SK-N-SH (cell line): ENCODE measurements at regions not wholly inside any gene's neighbourhood (a gene's known extent, or its start where the extent isn't known, plus 50 kb on each side); places are given as distances from the start of the nearest gene placed in this dataset.

Experiments used
- CTCF ChIA-PET: fragments of 300-600, 350-600 bp; formaldehyde crosslinking; extraction: SDS; loops from one replicate; lab custom pipeline; 2021; lab: Yijun Ruan, JAX
- POLR2A ChIA-PET: fragments of 350-600 bp; sonication (Branson Sonifier 250); formaldehyde crosslinking; extraction: SDS; loops from one replicate; lab custom pipeline; 2020; ENCODE audit warnings: antibody characterized with exemption, inconsistent platforms; lab: Yijun Ruan, JAX
- DNase-seq: peaks from one replicate; pipeline ENCODE4 v3.0.0; 2012
- H2AFZ ChIP-seq: fragments of 200-600 bp; sonication (generic); 2 replicates; pipeline ENCODE4 v1.8.1; 2016; ENCODE audit warnings: antibody characterized with exemption, mild to moderate bottlenecking, low read depth
- H3F3A ChIP-seq: fragments of 200-600 bp; sonication (generic); replicated peaks from 2 replicates; pipeline ENCODE3; 2016; ENCODE audit warnings: antibody characterized with exemption, mild to moderate bottlenecking; ENCODE audit not compliant: insufficient read depth
- H3K27ac ChIP-seq, 2 experiments: fragments of 200-500 bp in 1 of 2; fragments of 200-600 bp in 1 of 2; sonication (Bioruptor generic) in 1 of 2; sonication (generic), shearing (Covaris generic) in 1 of 2; 2 replicates each; pipeline versions ENCODE4 v1.5.1 to v1.6.1; 2014 to 2016; ENCODE audit warnings: low read depth in 2 of 2, inconsistent platforms in 1 of 2, low read length in 1 of 2, mild to moderate bottlenecking in 1 of 2, mixed read lengths in 1 of 2
- H3K27me3 ChIP-seq: fragments of 200-600 bp; sonication (generic), shearing (Covaris generic); 2 replicates; pipeline ENCODE4 v1.6.1; 2016; ENCODE audit warnings: mixed run types; ENCODE audit not compliant: insufficient read depth
- H3K36me3 ChIP-seq, 2 experiments: fragments of 200-500 bp in 1 of 2; fragments of 200-600 bp in 1 of 2; sonication (Bioruptor generic) in 1 of 2; sonication (generic) in 1 of 2; replicated peaks in 1 of 2; 2 replicates each; pipeline versions ENCODE3 to v1.5.1; 2014 to 2016; ENCODE audit warnings: low read length in 1 of 2, mild to moderate bottlenecking in 1 of 2; ENCODE audit not compliant: insufficient read depth in 2 of 2, control insufficient read depth in 1 of 2
- H3K4me1 ChIP-seq, 2 experiments: fragments of 200-500 bp in 1 of 2; fragments of 200-600 bp in 1 of 2; sonication (Bioruptor generic) in 1 of 2; sonication (generic), shearing (Covaris generic) in 1 of 2; 2 replicates each; pipeline versions ENCODE4 v1.5.1 to v1.6.1; 2014 to 2016; ENCODE audit warnings: low read depth in 1 of 2, low read length in 1 of 2, mixed run types in 1 of 2; ENCODE audit not compliant: insufficient read depth in 2 of 2, control insufficient read depth in 1 of 2
- H3K4me2 ChIP-seq: fragments of 200-600 bp; sonication (generic), shearing (Covaris generic); 2 replicates; pipeline ENCODE4 v1.6.1; 2017; ENCODE audit warnings: mixed run types
- H3K4me3 ChIP-seq, 2 experiments: fragments of 200-500 bp in 1 of 2; fragments of 200-600 bp in 1 of 2; sonication (Bioruptor generic) in 1 of 2; sonication (generic), shearing (Covaris generic) in 1 of 2; 2 replicates each; pipeline versions ENCODE4 v1.5.1 to v1.8.1; 2014 to 2016; ENCODE audit warnings: low read depth in 2 of 2, inconsistent platforms in 1 of 2, low read length in 1 of 2, mild to moderate bottlenecking in 1 of 2, mixed read lengths in 1 of 2, moderate library complexity in 1 of 2
- H3K79me2 ChIP-seq: fragments of 200-600 bp; sonication (generic); 2 replicates; pipeline ENCODE4 v1.8.1; 2017; ENCODE audit warnings: mild to moderate bottlenecking; ENCODE audit not compliant: insufficient read depth
- H3K9ac ChIP-seq: fragments of 200-600 bp; sonication (generic); 2 replicates; pipeline ENCODE4 v1.6.1; 2017; ENCODE audit warnings: mixed run types
- H3K9me2 ChIP-seq: fragments of 200-600 bp; sonication (generic); 2 replicates; pipeline ENCODE4 v1.6.1; 2017; ENCODE audit warnings: mixed run types
- H3K9me3 ChIP-seq: fragments of 200-600 bp; sonication (generic); 2 replicates; pipeline ENCODE4 v1.6.1; 2017; ENCODE audit warnings: mixed run types, mild to moderate bottlenecking, moderate library complexity
- H4K20me1 ChIP-seq: fragments of 200-600 bp; sonication (generic); 2 replicates; pipeline ENCODE4 v1.6.1; 2017; ENCODE audit warnings: mild to moderate bottlenecking, mixed run types; ENCODE audit not compliant: insufficient read depth
- EP300 ChIP-seq, 2 experiments: IDR thresholded peaks; 2 replicates each; pipeline versions ENCODE4 v1.4.0 to v1.6.1; 2012; ENCODE audit warnings: borderline replicate concordance in 1 of 2, low read depth in 1 of 2, low read length in 1 of 2
- MEF2A ChIP-seq: IDR thresholded peaks from 2 replicates; pipeline ENCODE4 v1.4.0; 2012; ENCODE audit warnings: low read depth, borderline replicate concordance
- NFIC ChIP-seq: IDR thresholded peaks from 2 replicates; pipeline ENCODE4 v1.4.0; 2012; ENCODE audit warnings: borderline replicate concordance
- NRF1 ChIP-seq: IDR thresholded peaks from 2 replicates; pipeline ENCODE4 v1.6.1; 2012; ENCODE audit warnings: low read depth, mild to moderate bottlenecking, low read length
- POLR2AphosphoS5 ChIP-seq: IDR thresholded peaks from 2 replicates; pipeline ENCODE4 v1.6.1; 2012; ENCODE audit warnings: low read depth, low read length
- RCOR1 ChIP-seq: fragments of 150-350 bp; IDR thresholded peaks from 2 replicates; pipeline ENCODE4 v1.6.1; 2017; ENCODE audit warnings: antibody characterized with exemption, low read length
- RFX5 ChIP-seq: IDR thresholded peaks from 2 replicates; pipeline ENCODE4 v1.6.1; 2012; ENCODE audit warnings: mild to moderate bottlenecking, improper control_type of control experiment, low read length
- SMC3 ChIP-seq: IDR thresholded peaks from 2 replicates; pipeline ENCODE4 v1.6.1; 2012; ENCODE audit warnings: low read depth, low read length, improper control_type of control experiment
- TCF12 ChIP-seq: IDR thresholded peaks from 2 replicates; pipeline ENCODE4 v1.4.0; 2012
- YY1 ChIP-seq: IDR thresholded peaks from 2 replicates; pipeline ENCODE4 v1.4.0; 2012; ENCODE audit warnings: low read depth, mild to moderate bottlenecking
- WGBS: methylation state at CpG from one replicate; pipeline ENCODE4 v1.1.6; 2017; ENCODE audit warnings: low lambda C conversion rate; 5-methylcytosine and 5-hydroxymethylcytosine counted together
- TF ChIP-seq, protein P1 (sequence below): IDR thresholded peaks from 2 replicates; pipeline ENCODE4 v1.4.0; 2012; ENCODE audit warnings: low read depth, borderline replicate concordance
- TF ChIP-seq, protein P2 (sequence below): IDR thresholded peaks from 2 replicates; pipeline ENCODE4; 2012
- TF ChIP-seq, protein P3 (sequence below): fragments of 200-600 bp; sonication (generic); IDR thresholded peaks from 2 replicates; pipeline ENCODE4 v1.6.1; 2017; ENCODE audit warnings: antibody characterized with exemption, mild to moderate bottlenecking, moderate library complexity

DNA sequence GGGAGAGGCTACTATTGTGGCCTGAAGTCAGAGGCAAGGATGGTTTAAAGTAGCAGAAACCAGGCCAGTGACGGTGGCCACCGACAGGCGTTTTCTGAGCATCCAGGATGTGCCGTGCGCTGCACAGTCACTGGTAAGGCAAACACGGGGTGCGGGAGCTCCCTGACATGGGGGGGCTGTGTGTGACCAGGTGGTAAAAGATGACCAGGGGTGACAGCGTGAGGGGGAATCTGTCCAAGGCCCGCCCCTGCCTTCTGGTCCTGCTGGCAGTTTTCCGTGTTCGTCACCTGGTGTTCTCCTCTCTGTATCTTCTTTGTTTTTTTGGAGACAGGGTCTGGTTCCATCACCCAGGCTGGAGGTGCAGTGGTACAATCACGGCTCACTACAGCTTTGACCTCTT is 167.4 kb downstream of the ICE1 start:
- Histone ChIP-seq H3K27me3 (no peaks in the 10 kb centered on the region), H3F3A (no peaks in the 10 kb centered on the region), H3K9ac (no peak overlapping the region), H3K4me2 (no peak overlapping the region), H3K9me2 (no peaks in the 10 kb centered on the region), H4K20me1 (no peaks in the 10 kb centered on the region), H3K9me3 (0 out of 2 replicates have a peak, but pooled peaks cover 4% of the 10 kb centered on the region), H3K4me1 (peaks cover 0 to 6% of the 10 kb centered on the region in 2 experiments; a peak in 1 of 4 replicates), H2AFZ (no peak overlapping the region), H3K4me3 (no peak overlapping the region), H3K36me3 (no peaks in the 10 kb centered on the region), H3K79me2 (no peaks in the 10 kb centered on the region), H3K27ac (no peak overlapping the region)
- CTCF ChIA-PET = interaction anchor here (1.1 kb wide), 1 partner anchor 93 kb away, joined by 6 read pairs; no protein-coding TSS in a partner anchor
- 82% methylated on average over 9 of the region's 12 CpGs for WGBS
- no peak for DNase-seq
- TF ChIP-seq NFIC (no peak), RFX5 (no peak), MEF2A (no peak), YY1 (no peak), RCOR1 (no peak)
- TF ChIP-seq, protein P1, sequence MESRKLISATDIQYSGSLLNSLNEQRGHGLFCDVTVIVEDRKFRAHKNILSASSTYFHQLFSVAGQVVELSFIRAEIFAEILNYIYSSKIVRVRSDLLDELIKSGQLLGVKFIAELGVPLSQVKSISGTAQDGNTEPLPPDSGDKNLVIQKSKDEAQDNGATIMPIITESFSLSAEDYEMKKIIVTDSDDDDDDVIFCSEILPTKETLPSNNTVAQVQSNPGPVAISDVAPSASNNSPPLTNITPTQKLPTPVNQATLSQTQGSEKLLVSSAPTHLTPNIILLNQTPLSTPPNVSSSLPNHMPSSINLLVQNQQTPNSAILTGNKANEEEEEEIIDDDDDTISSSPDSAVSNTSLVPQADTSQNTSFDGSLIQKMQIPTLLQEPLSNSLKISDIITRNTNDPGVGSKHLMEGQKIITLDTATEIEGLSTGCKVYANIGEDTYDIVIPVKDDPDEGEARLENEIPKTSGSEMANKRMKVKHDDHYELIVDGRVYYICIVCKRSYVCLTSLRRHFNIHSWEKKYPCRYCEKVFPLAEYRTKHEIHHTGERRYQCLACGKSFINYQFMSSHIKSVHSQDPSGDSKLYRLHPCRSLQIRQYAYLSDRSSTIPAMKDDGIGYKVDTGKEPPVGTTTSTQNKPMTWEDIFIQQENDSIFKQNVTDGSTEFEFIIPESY = no peak
- POLR2A ChIA-PET = no interaction called here

DNA sequence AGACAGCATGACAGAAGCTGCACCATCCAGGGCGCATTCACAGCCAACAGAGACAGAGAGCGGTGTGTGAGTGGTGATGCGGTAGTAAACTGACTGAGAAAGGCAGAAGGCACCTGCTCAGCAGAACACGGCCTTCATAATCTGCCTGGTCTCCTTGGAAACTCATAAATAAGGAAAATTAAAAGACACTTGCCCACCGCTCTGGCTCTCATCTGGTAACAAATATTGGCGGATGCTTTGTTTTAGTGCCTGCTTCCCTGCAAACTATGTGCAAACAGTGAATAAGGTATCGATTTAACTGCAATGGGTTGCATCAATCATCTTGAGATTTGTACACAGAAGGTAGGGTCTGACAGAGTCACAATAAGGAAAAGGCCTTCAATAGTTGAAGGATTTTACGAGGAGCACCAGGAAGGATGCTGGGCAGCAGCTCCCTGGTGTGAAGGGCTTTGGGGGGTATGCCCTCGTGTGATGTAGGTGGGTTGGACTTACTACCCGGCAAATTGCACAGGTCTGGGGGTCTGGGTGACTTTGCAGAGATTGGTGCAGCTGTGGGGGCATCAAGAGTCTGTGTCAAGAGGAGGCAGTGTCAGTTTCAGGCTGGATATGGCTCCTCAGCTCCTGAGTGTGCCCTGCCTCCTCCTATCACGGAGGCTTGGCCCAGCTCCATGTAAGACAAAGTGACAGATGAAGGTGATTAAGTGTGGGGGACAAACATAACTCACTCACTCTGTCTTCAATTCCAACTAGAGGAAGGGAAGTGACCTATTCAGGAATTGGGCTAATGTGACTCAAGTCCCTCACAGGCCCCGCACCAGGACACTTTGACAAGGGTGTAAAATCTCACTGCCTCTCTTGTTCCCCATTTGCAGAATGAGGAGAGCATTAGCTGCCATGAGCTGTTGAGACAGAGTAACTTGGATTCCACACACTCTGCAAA is 166.7 kb downstream of the ICE1 start:
- Histone ChIP-seq H3K27me3 (no peaks in the 10 kb centered on the region), H3K27ac (no peak overlapping the region), H3K4me2 (no peak overlapping the region), H3K4me3 (no peak overlapping the region), H3K9me3 (0 out of 2 replicates have a peak, but pooled peaks cover 4% of the 10 kb centered on the region), H2AFZ (no peak overlapping the region), H3K4me1 (peaks cover 0 to 13% of the 10 kb centered on the region in 2 experiments; a peak in 1 of 4 replicates), H3K36me3 (no peaks in the 10 kb centered on the region), H3K9me2 (no peaks in the 10 kb centered on the region), H4K20me1 (no peaks in the 10 kb centered on the region), H3K9ac (no peak overlapping the region), H3F3A (no peaks in the 10 kb centered on the region), H3K79me2 (no peaks in the 10 kb centered on the region)
- no peak for DNase-seq
- WGBS = 43% methylated on average over 11 of the region's 12 CpGs
- ChIA-PET CTCF (interaction anchor here (1.1 kb wide), 1 partner anchor 92 kb away, joined by 6 read pairs; no protein-coding TSS in a partner anchor), POLR2A (no interaction called here)
- TF ChIP-seq, protein P1 = no peak
- TF ChIP-seq MEF2A (no peak), POLR2AphosphoS5 (no peak), SMC3 (no peak), NRF1 (no peak), TCF12 (no peak), EP300 (IDR thresholded peaks at IDR 0.05; ENCODE audit: borderline replicate concordance in 1 of 2, low read depth in 1 of 2, low read length in 1 of 2) (no peak)
- TF ChIP-seq, protein P2, sequence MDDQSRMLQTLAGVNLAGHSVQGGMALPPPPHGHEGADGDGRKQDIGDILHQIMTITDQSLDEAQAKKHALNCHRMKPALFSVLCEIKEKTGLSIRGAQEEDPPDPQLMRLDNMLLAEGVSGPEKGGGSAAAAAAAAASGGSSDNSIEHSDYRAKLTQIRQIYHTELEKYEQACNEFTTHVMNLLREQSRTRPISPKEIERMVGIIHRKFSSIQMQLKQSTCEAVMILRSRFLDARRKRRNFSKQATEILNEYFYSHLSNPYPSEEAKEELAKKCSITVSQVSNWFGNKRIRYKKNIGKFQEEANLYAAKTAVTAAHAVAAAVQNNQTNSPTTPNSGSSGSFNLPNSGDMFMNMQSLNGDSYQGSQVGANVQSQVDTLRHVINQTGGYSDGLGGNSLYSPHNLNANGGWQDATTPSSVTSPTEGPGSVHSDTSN = no peak
- TF ChIP-seq, protein P3, sequence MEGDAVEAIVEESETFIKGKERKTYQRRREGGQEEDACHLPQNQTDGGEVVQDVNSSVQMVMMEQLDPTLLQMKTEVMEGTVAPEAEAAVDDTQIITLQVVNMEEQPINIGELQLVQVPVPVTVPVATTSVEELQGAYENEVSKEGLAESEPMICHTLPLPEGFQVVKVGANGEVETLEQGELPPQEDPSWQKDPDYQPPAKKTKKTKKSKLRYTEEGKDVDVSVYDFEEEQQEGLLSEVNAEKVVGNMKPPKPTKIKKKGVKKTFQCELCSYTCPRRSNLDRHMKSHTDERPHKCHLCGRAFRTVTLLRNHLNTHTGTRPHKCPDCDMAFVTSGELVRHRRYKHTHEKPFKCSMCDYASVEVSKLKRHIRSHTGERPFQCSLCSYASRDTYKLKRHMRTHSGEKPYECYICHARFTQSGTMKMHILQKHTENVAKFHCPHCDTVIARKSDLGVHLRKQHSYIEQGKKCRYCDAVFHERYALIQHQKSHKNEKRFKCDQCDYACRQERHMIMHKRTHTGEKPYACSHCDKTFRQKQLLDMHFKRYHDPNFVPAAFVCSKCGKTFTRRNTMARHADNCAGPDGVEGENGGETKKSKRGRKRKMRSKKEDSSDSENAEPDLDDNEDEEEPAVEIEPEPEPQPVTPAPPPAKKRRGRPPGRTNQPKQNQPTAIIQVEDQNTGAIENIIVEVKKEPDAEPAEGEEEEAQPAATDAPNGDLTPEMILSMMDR = no peak
